ENCODE measurements at regions not wholly inside any gene's neighbourhood (a gene's known extent, or its start where the extent isn't known, plus 50 kb on each side); places are given as distances from the start of the nearest gene placed in this dataset.

GRCh38 chr18:22473366-22473765 is 55.7 kb upstream of the CTAGE1 start:
- TF ChIP-seq REST (IDR thresholded peaks at IDR 0.05; ENCODE audit: borderline replicate concordance) (no peak), EZH2 (IDR thresholded peaks at IDR 0.05; ENCODE audit: borderline replicate concordance, insufficient read depth, low read length, poor library complexity, severe bottlenecking) (no peak), TAF1 (IDR thresholded peaks at IDR 0.05; ENCODE audit: low read depth) (no peak), MXI1 (conservative IDR thresholded peaks at IDR 0.05; ENCODE audit: poor library complexity, severe bottlenecking) (no peak)
- Histone ChIP-seq H3K36me3 (ENCODE audit: insufficient read depth, low read length) (no peaks in the 10 kb centered on the region), H3K27me3 (ENCODE audit: insufficient read depth, low read depth, low read length) (no peaks in the 10 kb centered on the region), H3K27ac (ENCODE audit: low read length) (no peak overlapping the region), H2AFZ (ENCODE audit: low read depth, low read length) (no peak overlapping the region), H3K9me3 (ENCODE audit: low read length) (no peaks in the 10 kb centered on the region), H3K9me2 (ENCODE audit: insufficient read depth, low read length) (no peaks in the 10 kb centered on the region), H3K4me3 (ENCODE audit: low read length) (no peak overlapping the region), H3F3A (ENCODE audit: insufficient read depth, low read length, poor library complexity, severe bottlenecking) (no peaks in the 10 kb centered on the region), H4K20me1 (ENCODE audit: insufficient read depth) (no peaks in the 10 kb centered on the region), H3K9ac (ENCODE audit: low read length) (no peak overlapping the region), H3K4me2 (ENCODE audit: low read length) (no peak overlapping the region), H3K79me2 (replicated peaks; ENCODE audit: insufficient read depth, low read length) (no peaks in the 10 kb centered on the region)

- Histone ChIP-seq H3K4me3 (ENCODE audit: low read length) (no peak overlapping the region), H3K4me2 (ENCODE audit: low read length) (no peak overlapping the region), H3K9me3 (ENCODE audit: low read length) (no peaks in the 10 kb centered on the region), H3K9ac (ENCODE audit: low read length) (no peak overlapping the region), H3K27ac (ENCODE audit: low read length) (no peak overlapping the region), H3F3A (ENCODE audit: insufficient read depth, low read length, poor library complexity, severe bottlenecking) (no peaks in the 10 kb centered on the region), H3K27me3 (ENCODE audit: insufficient read depth, low read depth, low read length) (no peaks in the 10 kb centered on the region), H3K36me3 (ENCODE audit: insufficient read depth, low read length) (no peaks in the 10 kb centered on the region), H3K79me2 (replicated peaks; ENCODE audit: insufficient read depth, low read length) (no peaks in the 10 kb centered on the region), H4K20me1 (ENCODE audit: insufficient read depth) (no peaks in the 10 kb centered on the region), H2AFZ (ENCODE audit: low read depth, low read length) (no peak overlapping the region), H3K9me2 (ENCODE audit: insufficient read depth, low read length) (no peaks in the 10 kb centered on the region)
- TF ChIP-seq EP300 (conservative IDR thresholded peaks at IDR 0.05; ENCODE audit: poor library complexity, severe bottlenecking), result no peak
- TF ChIP-seq MXI1 (conservative IDR thresholded peaks at IDR 0.05; ENCODE audit: poor library complexity, severe bottlenecking), result no peak
- no peak for TF ChIP-seq SMC3 (conservative IDR thresholded peaks at IDR 0.05; ENCODE audit: poor library complexity)
- TF ChIP-seq REST (IDR thresholded peaks at IDR 0.05; ENCODE audit: borderline replicate concordance), result no peak
- TF ChIP-seq EZH2 (IDR thresholded peaks at IDR 0.05; ENCODE audit: borderline replicate concordance, insufficient read depth, low read length, poor library complexity, severe bottlenecking), result no peak
- no peak for TF ChIP-seq CTCF (IDR thresholded peaks at IDR 0.05; ENCODE audit: poor library complexity, severe bottlenecking)
- TF ChIP-seq POLR2AphosphoS5 (IDR thresholded peaks at IDR 0.05), result no peak
- TF ChIP-seq TAF1 (IDR thresholded peaks at IDR 0.05; ENCODE audit: low read depth), result no peak
- no peak for TF ChIP-seq RAD21 (conservative IDR thresholded peaks at IDR 0.05)
Measured at GRCh38 chr18:22475426-22476100, 57.8 kb upstream of the CTAGE1 start.

Measured in neural cell (in vitro differentiated cells).